ENCODE measurements at regions not wholly inside any gene's neighbourhood (a gene's known extent, or its start where the extent isn't known, plus 50 kb on each side); places are given as distances from the start of the nearest gene placed in this dataset.

- Histone ChIP-seq H3K4me1 (replicated peaks in 1 of 4; ENCODE audit: control insufficient read depth in 3 of 4, insufficient read depth in 4 of 4, low read length in 3 of 4) (0 out of 7 replicates have a peak, but pooled peaks cover 0 to under 1% (median 0%) of the 10 kb centered on the region in 4 experiments), H3K36me3 (ENCODE audit: control insufficient read depth in 2 of 4, insufficient read depth in 4 of 4, low read length in 3 of 4) (peaks cover 0 to 2% (median 0%) of the 10 kb centered on the region in 4 experiments; a peak in 1 of 8 replicates), H4K5ac (ENCODE audit: insufficient read length, low read depth, low read length) (no peak overlapping the region), H3K79me1 (ENCODE audit: low read depth, low read length) (no peaks in the 10 kb centered on the region), H3K27me3 (replicated peaks in 1 of 4; ENCODE audit: control insufficient read depth in 3 of 4, extremely low read depth in 1 of 4, insufficient read depth in 3 of 4, low read length in 3 of 4) (no peaks in the 10 kb centered on the region), H4K91ac (replicated peaks; ENCODE audit: insufficient read length, low read length) (no peak overlapping the region), H3K23me2 (ENCODE audit: low read depth, low read length) (no peaks in the 10 kb centered on the region; the same call in 1 of the 2 replicates), H3K18ac (ENCODE audit: extremely low read depth, low read length) (no peak overlapping the region), H3K4me2 (ENCODE audit: insufficient read depth in 1 of 2, low read depth in 2 of 2, low read length in 2 of 2) (no peak overlapping the region), H2AK5ac (ENCODE audit: low read depth, low read length) (no peak overlapping the region), H2BK12ac (ENCODE audit: low read depth, low read length) (no peak overlapping the region), H3K4me3 (ENCODE audit: extremely low read depth in 1 of 4, insufficient read depth in 2 of 4, low read depth in 3 of 4, low read length in 4 of 4) (no peak overlapping the region), H2BK15ac (ENCODE audit: low read length) (no peak overlapping the region), H3K27ac (ENCODE audit: low read depth, low read length) (no peak overlapping the region), H3K9me3 (ENCODE audit: insufficient read depth in 2 of 2, low read depth in 1 of 2, low read length in 1 of 2) (0 out of 4 replicates have a peak, but pooled peaks cover 0 to 6% of the 10 kb centered on the region in 2 experiments), H4K20me1 (replicated peaks in 1 of 2; ENCODE audit: control insufficient read depth in 1 of 2, insufficient read depth in 2 of 2, low read length in 2 of 2) (no peaks in the 10 kb centered on the region), H3K23ac (ENCODE audit: insufficient read length) (no peak overlapping the region), H2BK120ac (replicated peaks; ENCODE audit: low read depth, low read length) (no peak overlapping the region), H2AFZ (ENCODE audit: low read length) (no peak overlapping the region), H4K8ac (ENCODE audit: extremely low read depth, insufficient read depth, low read length) (no peak overlapping the region), H2BK20ac (ENCODE audit: low read length) (no peak overlapping the region), H3K79me2 (ENCODE audit: control insufficient read depth in 1 of 2, insufficient read depth in 2 of 2, low read length in 2 of 2) (no peaks in the 10 kb centered on the region), H3K14ac (ENCODE audit: insufficient read length) (no peak overlapping the region), H3K56ac (replicated peaks; ENCODE audit: insufficient read length, low read depth, low read length) (no peak overlapping the region), H3K9ac (replicated peaks in 1 of 4; ENCODE audit: extremely low read depth in 1 of 4, low read depth in 3 of 4, low read length in 3 of 4) (no peak overlapping the region), H3K4ac (replicated peaks; ENCODE audit: insufficient read length, low read depth, low read length) (no peak overlapping the region), H2BK5ac (ENCODE audit: low read depth, low read length) (no peak overlapping the region)
- ChIA-PET POLR2A (ENCODE audit: partially characterized antibody) (no interaction called here), CTCF (ENCODE audit: partially characterized antibody) (interaction anchor here (0.7 kb wide), 1 partner anchor 9 kb away, joined by 4 read pairs; no protein-coding TSS in a partner anchor)
- FAIRE-seq (no peak), DNase-seq (ENCODE audit: low read depth in 1 of 2, low spot score in 2 of 2) (no peak)
- WGBS, 2 experiments (ENCODE audit: extremely low coverage in 1 of 2, insufficient coverage in 1 of 2, insufficient read length in 1 of 2, insufficient replicate concordance in 2 of 2, low coverage in 1 of 2, low lambda C conversion rate in 2 of 2, missing lambda C conversion rate in 1 of 2): 93% methylated on average over 6 of the region's 6 CpGs; no CpG with 5 or more reads in 1 of the 2 experiments
- no peak for TF ChIP-seq NRF1 (IDR thresholded peaks at IDR 0.05; ENCODE audit: low read depth, low read length)
- no peak for TF ChIP-seq CREB1 (IDR thresholded peaks at IDR 0.05)
- TF ChIP-seq SRF (IDR thresholded peaks at IDR 0.05; ENCODE audit: low read depth, low read length): no peak
- TF ChIP-seq POU5F1 (IDR thresholded peaks at IDR 0.05; ENCODE audit: low read depth, low read length): no peak
- no peak for TF ChIP-seq ASH2L (IDR thresholded peaks at IDR 0.05; ENCODE audit: low read length)
- no peak for TF ChIP-seq HDAC2 (IDR thresholded peaks at IDR 0.05; ENCODE audit: borderline replicate concordance in 1 of 2, low read depth in 2 of 2, low read length in 2 of 2)
- no peak for TF ChIP-seq SP1 (IDR thresholded peaks at IDR 0.05; ENCODE audit: low read depth, low read length)
- TF ChIP-seq ZNF274 (IDR thresholded peaks at IDR 0.05; ENCODE audit: borderline replicate concordance, extremely low read depth, low read length): no peak
- no peak for TF ChIP-seq BRCA1 (IDR thresholded peaks at IDR 0.05; ENCODE audit: low read depth, low read length)
- no peak for TF ChIP-seq EGR1 (IDR thresholded peaks at IDR 0.05; ENCODE audit: borderline replicate concordance, low read depth, low read length)
- TF ChIP-seq JUND (IDR thresholded peaks at IDR 0.05; ENCODE audit: low read length): no peak
- TF ChIP-seq SIX5 (IDR thresholded peaks at IDR 0.05; ENCODE audit: low read depth, low read length): no peak
Measured at GRCh38 chr2:16256601-16257321, 316.4 kb downstream of the MYCN start.

Data from H1 (cell line).